PC-3 (cell line): ENCODE measurements at regions not wholly inside any gene's neighbourhood (a gene's known extent, or its start where the extent isn't known, plus 50 kb on each side); places are given as distances from the start of the nearest gene placed in this dataset.

Experiments
- ATAC-seq: fragments of 200-7000 bp; cut with Tn5 transposase; 2 replicates; pipeline ENCODE4 v1.9.1; 2020; ENCODE audit warnings: mild to moderate bottlenecking, moderate library complexity
- BruUV-seq: library from RNA; stranded (reverse); fragments of 400-500 nt; replicated peaks from 2 replicates; lab custom pipeline; 2021; lab: Mats Ljungman, UMichigan
- CTCF ChIA-PET: fragments of 300-600 bp; sonication (Branson Sonifier 250); formaldehyde crosslinking; loops from one replicate; lab custom pipeline; 2022; ENCODE audit warnings: antibody characterized with exemption; lab: Charles Lee
- POLR2A ChIA-PET: fragments of 300-600 bp; sonication (Branson Sonifier 250); formaldehyde crosslinking; loops from one replicate; lab custom pipeline; 2022; ENCODE audit warnings: antibody characterized with exemption; ENCODE audit not compliant: unreplicated experiment; lab: Charles Lee
- DNase-seq: peaks from one replicate; pipeline ENCODE4 v3.0.0-alpha.2; 2015
- H2AFZ ChIP-seq: fragments of 300-600 bp; sonication (generic); 2 replicates; pipeline ENCODE4 v1.6.0; 2016; ENCODE audit warnings: antibody characterized with exemption, low read length
- H3F3A ChIP-seq: fragments of 300-600 bp; sonication (generic); one replicate; pipeline ENCODE4 v1.6.0; 2017; ENCODE audit warnings: antibody characterized with exemption, low read length, control low read depth, mild to moderate bottlenecking; ENCODE audit not compliant: unreplicated experiment
- H3K27ac ChIP-seq: fragments of 300-600 bp; sonication (generic); 2 replicates; pipeline ENCODE4 v1.5.1; 2016; ENCODE audit warnings: mild to moderate bottlenecking, low read length
- H3K27me3 ChIP-seq: fragments of 300-600 bp; sonication (generic); 2 replicates; pipeline ENCODE4 v1.6.1; 2016; ENCODE audit warnings: low read length, mixed read lengths
- H3K36me3 ChIP-seq: fragments of 300-600 bp; sonication (generic); 2 replicates; pipeline ENCODE4 v1.6.1; 2016; ENCODE audit warnings: low read depth, mixed run types, low read length, mixed read lengths
- H3K4me1 ChIP-seq: fragments of 300-600 bp; sonication (generic); 2 replicates; pipeline ENCODE4 v1.5.1; 2016; ENCODE audit warnings: low read length; ENCODE audit not compliant: insufficient read depth
- H3K4me2 ChIP-seq: fragments of 300-600 bp; sonication (generic); 2 replicates; pipeline ENCODE4 v1.6.0; 2016; ENCODE audit warnings: low read length
- H3K4me3 ChIP-seq: fragments of 300-600 bp; sonication (generic); 2 replicates; pipeline ENCODE4 v1.5.1; 2016; ENCODE audit warnings: mild to moderate bottlenecking, low read length, mixed read lengths
- H3K79me2 ChIP-seq: fragments of 300-600 bp; sonication (generic); 2 replicates; pipeline ENCODE4 v1.6.1; 2017; ENCODE audit warnings: low read length, mixed read lengths
- H3K9ac ChIP-seq: fragments of 300-600 bp; sonication (generic); 2 replicates; pipeline ENCODE4 v1.6.0; 2016; ENCODE audit warnings: mild to moderate bottlenecking, low read length
- H3K9me2 ChIP-seq: fragments of 300-600 bp; sonication (generic); replicated peaks from 2 replicates; pipeline ENCODE4 v1.6.1; 2016; ENCODE audit warnings: mixed run types, low read length, mixed read lengths
- H3K9me3 ChIP-seq: fragments of 300-600 bp; sonication (generic); 2 replicates; pipeline ENCODE4 v1.6.1; 2016; ENCODE audit warnings: low read length, mixed read lengths
- H4K20me1 ChIP-seq: fragments of 300-600 bp; sonication (generic); 2 replicates; pipeline ENCODE4 v1.6.1; 2016; ENCODE audit warnings: low read length, mixed read lengths
- CTCF ChIP-seq: fragments of 300-600 bp; sonication (generic); conservative IDR thresholded peaks from 2 replicates; pipeline ENCODE4 v1.5.1; 2017; ENCODE audit warnings: antibody characterized with exemption, low read depth, mild to moderate bottlenecking, low read length
- EZH2 ChIP-seq: fragments of 300-600 bp; sonication (generic); IDR thresholded peaks from one replicate; pipeline ENCODE4 v1.6.1; 2017; ENCODE audit warnings: antibody characterized with exemption, mild to moderate bottlenecking, low read length; ENCODE audit not compliant: unreplicated experiment
- EZH2phosphoT487 ChIP-seq: fragments of 300-600 bp; sonication (generic); IDR thresholded peaks from 2 replicates; pipeline ENCODE4 v1.6.1; 2018; ENCODE audit warnings: mild to moderate bottlenecking, antibody characterized with exemption, low read length, borderline replicate concordance
- intact Hi-C: fragments of 100-400 bp; cut with micrococcal nuclease; formaldehyde crosslinking; loops from 2 replicates; pipeline ENCODE4 v1.9.0; 2023

DNA sequence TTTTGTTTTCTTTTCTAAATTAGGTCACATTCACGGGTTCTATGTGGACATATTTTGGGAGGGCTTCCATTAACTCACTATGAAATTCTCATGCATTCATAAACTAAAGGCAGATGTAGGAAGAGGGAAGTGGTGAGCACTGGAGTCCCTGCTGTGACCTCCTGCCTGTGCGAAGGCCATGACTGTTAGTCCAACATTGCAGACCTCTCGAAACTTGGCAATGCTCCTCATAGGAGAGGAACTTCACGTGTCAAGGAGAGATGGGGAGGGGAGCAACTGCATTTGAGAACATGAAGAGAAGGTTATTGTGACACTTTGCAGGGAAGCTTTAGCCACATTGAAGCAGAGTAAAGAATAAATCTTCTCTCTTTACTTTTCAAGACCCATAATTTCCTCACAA lies 126.4 kb upstream of the HNMT start:
- no peak for ATAC-seq
- POLR2A ChIA-PET: no interaction called here

DNA sequence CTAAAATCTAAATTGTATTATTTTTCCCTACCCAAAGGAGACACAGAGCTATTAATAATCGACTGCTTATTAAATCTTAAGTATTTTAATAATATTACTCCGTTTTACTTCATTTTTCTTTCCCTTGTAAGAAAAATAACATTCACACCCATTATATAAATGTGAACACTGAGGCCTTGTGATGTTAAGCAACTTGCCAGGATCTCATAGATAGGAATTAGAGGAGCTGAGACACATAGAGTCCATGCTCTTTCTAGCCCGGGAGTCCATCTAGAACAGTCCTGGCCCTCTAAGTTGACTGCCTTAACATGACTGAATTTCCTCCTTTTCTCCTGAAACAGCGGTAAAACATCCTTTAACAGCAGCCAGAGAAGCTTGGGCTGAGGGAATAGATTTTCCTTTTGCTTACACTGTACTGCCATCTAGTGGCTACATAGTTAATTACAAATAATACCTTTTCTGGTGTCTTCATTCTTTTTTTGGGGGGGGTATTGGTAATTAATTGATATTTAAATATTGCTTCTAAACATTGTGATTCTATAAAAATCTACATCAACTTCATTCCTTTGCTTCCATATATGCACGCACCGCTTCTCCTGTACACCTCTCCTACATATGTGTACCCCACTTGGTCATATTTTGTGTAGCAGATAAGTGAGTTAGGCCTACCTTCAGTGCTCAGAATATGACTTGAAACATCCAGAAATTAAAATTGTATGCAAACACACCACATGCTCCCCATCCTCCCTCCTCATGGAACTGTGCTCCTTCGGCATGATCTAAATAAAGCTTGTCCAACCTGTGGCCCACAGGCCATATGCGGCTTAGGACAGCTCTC lies 125.8 kb upstream of the HNMT start:
- CTCF ChIA-PET: interaction anchor here (0.7 kb wide), 1 partner anchor 811 kb away, joined by 8 read pairs; no protein-coding TSS in a partner anchor
- Histone ChIP-seq H3K27ac (no peak overlapping the region), H3K36me3 (no peaks in the 10 kb centered on the region), H4K20me1 (no peaks in the 10 kb centered on the region), H3K4me2 (no peak overlapping the region), H3K9ac (no peak overlapping the region), H3K9me3 (no peaks in the 10 kb centered on the region), H3K27me3 (peaks cover 40% of the 10 kb centered on the region), H3K79me2 (no peaks in the 10 kb centered on the region), H3F3A (no peaks in the 10 kb centered on the region), H3K4me1 (no peaks in the 10 kb centered on the region), H2AFZ (no peak overlapping the region), H3K9me2 (no peaks in the 10 kb centered on the region), H3K4me3 (no peak overlapping the region)
- TF ChIP-seq CTCF (peak; percentile 83), EZH2 (no peak), EZH2phosphoT487 (no peak)
- POLR2A ChIA-PET: no interaction called here
- no TSS peak for BruUV-seq
- ATAC-seq (peak; percentile 61), DNase-seq (peak; percentile 68)
- intact Hi-C loops: loop anchor here (1.0 kb wide), 3 partner anchors 371 to 1415 kb away; no protein-coding TSS in a partner anchor

More for the DNA sequence above, 126.4 kb upstream of the HNMT start:
- H3K79me2 ChIP-seq: no peaks in the 10 kb centered on the region
- H3K4me2 ChIP-seq: no peak overlapping the region
- no peaks in the 10 kb centered on the region for H4K20me1 ChIP-seq
- peaks cover 40% of the 10 kb centered on the region for H3K27me3 ChIP-seq
- intact Hi-C loops: loop anchor here (1.0 kb wide), 3 partner anchors 371 to 1415 kb away; no protein-coding TSS in a partner anchor
- DNase-seq: no peak
- CTCF ChIA-PET: interaction anchor here (0.7 kb wide), 1 partner anchor 810 kb away, joined by 8 read pairs; no protein-coding TSS in a partner anchor
- no peak for TF ChIP-seq EZH2phosphoT487
- TF ChIP-seq EZH2: no peak
- no peak for TF ChIP-seq CTCF
- no peak overlapping the region for H2AFZ ChIP-seq
- no TSS peak for BruUV-seq
- no peak overlapping the region for H3K27ac ChIP-seq
- no peak overlapping the region for H3K9ac ChIP-seq
- H3K9me2 ChIP-seq: no peaks in the 10 kb centered on the region
- no peak overlapping the region for H3K4me3 ChIP-seq
- no peaks in the 10 kb centered on the region for H3K9me3 ChIP-seq
- H3K36me3 ChIP-seq: no peaks in the 10 kb centered on the region
- H3F3A ChIP-seq: no peaks in the 10 kb centered on the region
- H3K4me1 ChIP-seq: no peaks in the 10 kb centered on the region

- no peak overlapping the region for H3K9ac ChIP-seq
- no peaks in the 10 kb centered on the region for H3K9me2 ChIP-seq
- H3K9me3 ChIP-seq: no peaks in the 10 kb centered on the region
- H3K4me1 ChIP-seq: peaks cover 3% of the 10 kb centered on the region
- BruUV-seq: no TSS peak
- no peaks in the 10 kb centered on the region for H3K36me3 ChIP-seq
- ATAC-seq (no peak), DNase-seq (no peak)
- H3K27ac ChIP-seq: no peak overlapping the region
- H3K27me3 ChIP-seq: peaks cover 5% of the 10 kb centered on the region
- no peak overlapping the region for H2AFZ ChIP-seq
- H4K20me1 ChIP-seq: no peaks in the 10 kb centered on the region
- no peak overlapping the region for H3K4me2 ChIP-seq
- no peak overlapping the region for H3K4me3 ChIP-seq
- H3F3A ChIP-seq: no peaks in the 10 kb centered on the region
- CTCF ChIA-PET: interaction anchor here (0.6 kb wide), 1 partner anchor 452 kb away, joined by 4 read pairs; no protein-coding TSS in a partner anchor
- POLR2A ChIA-PET: no interaction called here
- no peaks in the 10 kb centered on the region for H3K79me2 ChIP-seq
- TF ChIP-seq EZH2 (no peak), EZH2phosphoT487 (no peak), CTCF (no peak)
- intact Hi-C loops: no loop called here
Measured at GRCh38 chr2:137842430-137842829, 121.8 kb upstream of the HNMT start.
